GM06990 (cell line): ENCODE measurements at regions not wholly inside any gene's neighbourhood (a gene's known extent, or its start where the extent isn't known, plus 50 kb on each side); places are given as distances from the start of the nearest gene placed in this dataset.
"Not testable (repeated sequence)": the region's sequence is repeated elsewhere in the genome, so short reads cannot be mapped to it uniquely, and the experiment has no call there.

Experiments used
- DNase-seq: peaks from one replicate; pipeline ENCODE4 v3.0.0-alpha.2; 2011; ENCODE audit not compliant: insufficient read length; ENCODE audit errors: extremely low read depth
- H3K27me3 ChIP-seq: replicated peaks from 2 replicates; pipeline ENCODE4 v1.6.0; 2011; ENCODE audit warnings: low read length; ENCODE audit not compliant: control insufficient read depth, insufficient read depth
- H3K36me3 ChIP-seq: 2 replicates; pipeline ENCODE4 v1.5.1; 2011; ENCODE audit warnings: low read length; ENCODE audit not compliant: control insufficient read depth, insufficient read depth
- H3K4me3 ChIP-seq: replicated peaks from 2 replicates; pipeline ENCODE4 v1.5.1; 2011; ENCODE audit warnings: low read depth, mild to moderate bottlenecking, control low read depth, low read length

GRCh38 chr21:6123224-6123623 lies 4398.2 kb upstream of the TPTE start:
- H3K4me3 ChIP-seq, H3K27me3 ChIP-seq, H3K36me3 ChIP-seq, DNase-seq: not testable (repeated sequence)

GRCh38 chr21:6125549-6126240 lies 4395.7 kb upstream of the TPTE start:
- not testable (repeated sequence) for H3K4me3 ChIP-seq, DNase-seq, H3K36me3 ChIP-seq, H3K27me3 ChIP-seq

- not testable (repeated sequence) for H3K4me3 ChIP-seq, H3K36me3 ChIP-seq, DNase-seq, H3K27me3 ChIP-seq
Observed at GRCh38 chr21:6126976-6127732, 4394.2 kb upstream of the TPTE start.

GRCh38 chr21:6130734-6131133 lies 4390.6 kb upstream of the TPTE start:
- not testable (repeated sequence) for H3K36me3 ChIP-seq, H3K27me3 ChIP-seq, H3K4me3 ChIP-seq, DNase-seq

DNA sequence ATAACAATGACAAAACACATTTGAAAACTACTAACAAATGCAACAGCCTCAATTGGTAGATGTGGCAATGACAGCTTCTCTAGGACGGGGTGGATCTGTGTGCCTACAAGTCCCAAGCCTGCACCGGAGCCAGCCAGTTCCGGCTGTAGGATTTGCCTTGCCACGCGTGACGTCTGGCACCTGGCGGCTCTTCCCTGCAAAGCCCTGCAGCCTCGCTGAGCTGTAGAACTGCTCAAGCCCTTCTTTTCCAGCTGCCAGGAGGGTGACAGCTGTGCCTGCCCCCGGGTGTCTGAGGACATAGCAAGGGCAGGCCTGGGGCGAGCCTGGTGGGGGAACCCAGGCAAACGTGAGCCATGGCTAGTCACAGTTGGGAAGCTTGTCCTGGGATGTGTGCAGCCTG lies 4388.0 kb upstream of the TPTE start:
- DNase-seq, H3K27me3 ChIP-seq, H3K4me3 ChIP-seq, H3K36me3 ChIP-seq: not testable (repeated sequence)

DNA sequence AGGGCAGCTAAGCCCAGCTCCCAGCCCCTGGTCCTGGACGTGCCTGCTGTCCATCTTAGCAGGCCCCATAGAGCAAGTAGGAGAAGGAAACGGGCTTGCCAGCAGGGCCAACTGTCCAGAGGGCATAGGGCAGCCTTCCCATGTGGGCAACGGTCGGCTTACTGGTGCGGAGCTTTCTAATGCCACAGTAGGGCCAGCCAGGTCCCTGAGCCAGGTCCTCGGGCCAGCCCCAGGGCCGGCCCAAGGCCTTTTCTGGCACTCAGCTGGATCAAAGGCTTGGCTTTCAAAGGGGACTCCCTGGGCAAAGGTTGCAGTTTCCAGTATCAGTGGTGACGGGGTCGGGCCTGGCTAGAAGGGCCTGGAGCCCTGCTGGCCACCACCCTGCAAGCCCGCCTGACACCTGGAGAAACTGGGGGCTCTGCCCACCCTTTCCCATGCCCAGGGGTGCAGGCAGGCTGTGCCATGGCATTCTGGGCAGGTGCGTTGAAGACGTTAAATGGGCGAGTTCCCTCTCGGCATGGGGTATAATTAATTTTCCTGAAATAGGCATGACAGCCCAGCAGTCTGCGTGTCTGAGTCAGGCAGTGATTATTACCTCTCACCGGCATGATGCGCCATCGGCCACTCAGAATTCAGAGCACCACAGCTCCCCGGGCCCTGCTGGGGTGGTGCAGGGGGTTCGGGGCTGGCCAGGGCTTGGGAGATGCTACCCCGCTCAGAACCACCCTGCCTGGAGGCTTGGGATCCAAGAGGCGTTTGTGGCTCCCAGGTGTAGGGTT lies 4387.3 kb upstream of the TPTE start:
- not testable (repeated sequence) for H3K27me3 ChIP-seq, H3K36me3 ChIP-seq, DNase-seq, H3K4me3 ChIP-seq

- not testable (repeated sequence) for H3K4me3 ChIP-seq, H3K36me3 ChIP-seq, DNase-seq, H3K27me3 ChIP-seq
Observed at GRCh38 chr21:6136732-6137131, 4384.7 kb upstream of the TPTE start.

DNA sequence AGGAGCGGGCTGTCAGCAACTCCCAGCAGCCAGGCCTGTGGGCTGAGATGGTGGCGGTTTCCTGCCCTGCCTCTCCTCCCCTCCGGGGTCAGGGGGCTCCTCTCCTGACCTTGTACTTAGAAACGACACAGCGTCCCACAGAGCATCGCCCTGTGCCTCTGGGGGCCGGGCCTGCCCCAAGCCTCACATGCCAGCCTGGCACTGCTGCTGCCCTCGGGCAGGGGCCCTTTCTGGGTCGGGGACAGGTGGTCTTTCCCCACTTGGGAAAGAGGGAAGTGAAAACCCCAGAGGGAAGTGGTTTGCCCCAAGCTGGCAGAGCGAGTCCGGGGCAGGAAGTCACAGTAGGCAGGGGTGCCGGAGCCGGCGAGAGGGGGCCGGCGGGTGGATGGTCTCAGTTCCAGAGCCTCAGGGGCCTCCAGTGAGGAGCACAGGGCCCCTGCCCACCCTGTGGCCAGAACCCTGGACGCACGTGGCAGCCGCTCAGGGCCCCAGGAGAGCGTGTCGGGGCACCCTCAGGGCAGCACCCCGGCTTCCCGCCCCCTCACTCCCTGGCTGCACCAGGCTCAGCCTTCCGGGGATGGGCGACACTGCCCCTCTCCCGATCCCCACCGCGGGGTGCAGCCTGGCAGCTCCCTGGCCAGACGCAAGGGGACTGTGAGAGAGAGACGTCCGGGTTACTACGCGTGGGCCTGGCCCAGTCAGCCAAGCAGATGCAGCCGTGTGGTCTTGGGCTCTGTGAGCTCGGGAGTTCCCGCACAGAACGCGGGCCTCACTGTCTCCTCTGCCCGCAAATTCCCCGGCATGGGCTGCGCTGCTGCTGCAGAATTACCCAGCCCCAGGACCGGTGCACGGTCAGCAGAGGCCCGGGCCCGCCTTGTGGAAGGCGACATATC lies 4382.9 kb upstream of the TPTE start:
- H3K27me3 ChIP-seq, H3K36me3 ChIP-seq, H3K4me3 ChIP-seq, DNase-seq: not testable (repeated sequence)

DNA sequence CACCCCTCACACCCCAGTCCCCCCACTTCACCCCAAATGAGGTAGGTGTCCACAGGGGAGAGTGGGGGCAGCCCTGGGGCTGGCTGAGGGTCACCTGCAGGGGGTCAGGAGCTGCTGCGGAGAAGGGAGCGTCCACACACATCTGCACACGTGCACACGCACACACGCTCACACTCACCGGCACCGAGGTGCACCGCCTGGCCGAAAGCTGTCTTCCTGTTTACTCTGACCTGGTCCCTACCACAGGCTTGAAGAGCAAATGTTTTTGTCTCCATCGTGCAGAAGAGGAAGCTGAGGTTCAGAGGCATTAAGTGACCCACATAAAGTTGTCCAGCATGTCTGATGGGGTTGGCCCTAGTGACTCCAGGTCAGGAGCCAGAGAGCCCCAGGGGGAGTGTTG lies 4382.1 kb upstream of the TPTE start:
- H3K4me3 ChIP-seq, DNase-seq, H3K36me3 ChIP-seq, H3K27me3 ChIP-seq: not testable (repeated sequence)

- not testable (repeated sequence) for H3K4me3 ChIP-seq, H3K36me3 ChIP-seq, H3K27me3 ChIP-seq, DNase-seq
Observed at GRCh38 chr21:6139862-6140261, 4381.5 kb upstream of the TPTE start.

DNA sequence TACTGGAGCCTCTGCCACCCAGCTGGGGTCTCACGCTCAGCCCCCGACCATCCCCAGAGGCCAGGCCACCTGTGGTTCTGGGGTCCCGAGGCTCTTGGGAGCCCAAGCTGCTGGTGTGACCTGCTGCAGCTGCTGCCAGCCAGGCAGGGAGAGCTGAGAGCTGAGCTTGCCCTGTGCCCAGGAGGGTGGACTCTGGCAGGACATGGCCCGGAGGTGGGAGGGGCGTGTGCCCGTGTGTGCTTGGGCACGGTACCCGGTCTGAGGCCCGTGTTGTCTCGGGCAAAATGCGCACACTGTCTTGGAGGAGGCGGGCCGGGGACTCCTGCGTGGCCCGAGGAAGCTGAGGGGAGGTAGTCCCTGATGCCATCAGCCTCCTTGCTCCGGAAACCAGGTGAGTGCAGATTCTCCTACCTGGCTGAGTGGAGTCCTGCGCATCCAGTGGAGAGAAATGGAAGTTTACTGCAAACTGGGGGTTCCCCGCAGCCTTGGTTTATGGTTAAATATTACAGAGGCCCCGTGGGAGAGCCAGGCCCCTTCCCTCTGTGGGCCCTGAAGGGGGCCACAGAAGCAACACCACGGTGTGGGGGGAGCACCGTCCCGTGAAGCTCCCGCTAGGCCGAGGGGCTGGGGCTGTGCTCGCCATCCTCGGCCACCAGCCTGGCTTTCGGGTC lies 4380.8 kb upstream of the TPTE start:
- H3K4me3 ChIP-seq, H3K27me3 ChIP-seq, DNase-seq, H3K36me3 ChIP-seq: not testable (repeated sequence)

GRCh38 chr21:6141138-6141474 lies 4380.3 kb upstream of the TPTE start:
- H3K36me3 ChIP-seq, H3K4me3 ChIP-seq, DNase-seq, H3K27me3 ChIP-seq: not testable (repeated sequence)

DNA sequence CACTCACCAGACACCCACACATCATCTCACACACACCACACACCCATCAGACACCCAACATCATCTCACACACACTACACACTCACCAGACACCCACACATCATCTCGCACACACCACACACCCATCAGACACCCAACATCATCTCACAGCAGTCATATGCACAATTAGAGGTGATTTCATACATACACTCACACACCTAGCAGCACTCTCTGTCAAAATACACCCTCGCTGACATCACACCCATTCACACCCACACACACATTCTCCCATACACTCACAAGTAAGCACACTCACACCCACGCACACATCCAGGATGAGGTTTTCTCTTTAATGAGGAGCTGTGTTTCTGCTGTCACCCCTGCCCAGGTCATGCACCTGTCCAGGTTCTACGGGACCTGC lies 4368.2 kb upstream of the TPTE start:
- H3K4me3 ChIP-seq, DNase-seq, H3K36me3 ChIP-seq, H3K27me3 ChIP-seq: not testable (repeated sequence)
